Tibial nerve (tissue), 4 donors: ENCODE measurements at regions not wholly inside any gene's neighbourhood (a gene's known extent, or its start where the extent isn't known, plus 50 kb on each side); places are given as distances from the start of the nearest gene placed in this dataset.

Source experiments
- DNase-seq, 2 donors: peaks; one replicate each; pipeline ENCODE4 v3.0.0-alpha.2; 2019; ENCODE audit warnings: low spot score in 2 of 2
- H3K27ac ChIP-seq, 4 donors: fragments of 200-600 bp; sonication (generic) in 3 of 4; one replicate each; pipeline ENCODE4 v1.5.1; 2017 to 2019; ENCODE audit warnings: mild to moderate bottlenecking in 1 of 4
- H3K27me3 ChIP-seq, 2 donors: fragments of 200-600 bp; sonication (generic) in 1 of 2; one replicate each; pipeline versions ENCODE4 v1.5.1 to v1.6.0; 2017 to 2019
- H3K36me3 ChIP-seq, 3 donors: fragments of 200-600 bp; sonication (generic); one replicate each; pipeline ENCODE4 v1.5.1; 2018 to 2019
- H3K4me1 ChIP-seq, 4 donors: fragments of 200-600 bp; sonication (generic) in 3 of 4; one replicate each; pipeline ENCODE4 v1.5.1; 2017 to 2019
- H3K4me3 ChIP-seq, 4 donors: fragments of 200-600 bp; sonication (generic) in 3 of 4; one replicate each; pipeline ENCODE4 v1.5.1; 2017 to 2019; ENCODE audit warnings: mild to moderate bottlenecking in 1 of 4, moderate library complexity in 1 of 4
- H3K9me3 ChIP-seq, 4 donors: fragments of 200-600 bp; sonication (generic) in 3 of 4; one replicate each; pipeline ENCODE4 v1.5.1; 2017 to 2019
- CTCF ChIP-seq, 5 experiments: fragments of 200-600 bp in 3 of 5; fragments of 450-650 bp in 2 of 5; sonication (generic) in 3 of 5; IDR thresholded peaks; one replicate each; pipeline ENCODE4 v1.5.1; 2016 to 2019; ENCODE audit warnings: antibody characterized with exemption in 5 of 5, mild to moderate bottlenecking in 3 of 5, moderate library complexity in 2 of 5
- EP300 ChIP-seq, 2 donors: sonication (generic); formaldehyde crosslinking; IDR thresholded peaks; one replicate each; pipeline ENCODE4 v1.6.1; 2017; ENCODE audit warnings: antibody characterized with exemption in 2 of 2, mild to moderate bottlenecking in 1 of 2
- POLR2A ChIP-seq, 2 donors: fragments of 450-650 bp; IDR thresholded peaks; one replicate each; pipeline ENCODE4 v1.6.1; 2017; ENCODE audit warnings: antibody characterized with exemption in 2 of 2, mild to moderate bottlenecking in 2 of 2, moderate library complexity in 2 of 2
- WGBS, 2 donors: methylation state at CpG; one replicate each; pipeline ENCODE4 v1.1.5; 2018; 5-methylcytosine and 5-hydroxymethylcytosine counted together

GRCh38 chrX:1719270-1719669 lies 104.4 kb downstream of the ASMT start:
- no peaks in the 10 kb centered on the region for H3K4me1 ChIP-seq
- TF ChIP-seq POLR2A (IDR thresholded peaks at IDR 0.05) = no peak
- TF ChIP-seq CTCF (IDR thresholded peaks at IDR 0.05) = no peak
- TF ChIP-seq EP300 (IDR thresholded peaks at IDR 0.05) = no peak
- WGBS, 2 donors = 67 to 75% methylated on average over 2 of the region's 2 CpGs

GRCh38 chrX:1720836-1721235 lies 106.0 kb downstream of the ASMT start:
- DNase-seq = no peak
- no peak overlapping the region for H3K27ac ChIP-seq
- H3K36me3 ChIP-seq = no peaks in the 10 kb centered on the region
- H3K27me3 ChIP-seq = no peaks in the 10 kb centered on the region
- WGBS, 2 donors = 39 to 42% methylated on average over 3 of the region's 3 CpGs
- TF ChIP-seq EP300 (IDR thresholded peaks at IDR 0.05) = no peak
- TF ChIP-seq POLR2A (IDR thresholded peaks at IDR 0.05) = no peak
- TF ChIP-seq CTCF (IDR thresholded peaks at IDR 0.05) = no peak
- no peaks in the 10 kb centered on the region for H3K4me1 ChIP-seq
- no peak overlapping the region for H3K4me3 ChIP-seq
- peaks cover 0 to 17% (median 0%) of the 10 kb centered on the region in 4 donors for H3K9me3 ChIP-seq

More at GRCh38 chrX:1719270-1719669, 104.4 kb downstream of the ASMT start:
- no peaks in the 10 kb centered on the region for H3K36me3 ChIP-seq
- no peaks in the 10 kb centered on the region for H3K27me3 ChIP-seq
- H3K9me3 ChIP-seq = peaks cover 0 to 12% (median 1%) of the 10 kb centered on the region in 4 donors
- no peak overlapping the region for H3K27ac ChIP-seq
- H3K4me3 ChIP-seq = no peak overlapping the region
- DNase-seq = no peak

GRCh38 chrX:1725472-1725871 lies 110.6 kb downstream of the ASMT start:
- 62 to 76% methylated on average over 7 to 8 of the region's 8 CpGs for WGBS, 2 donors
- TF ChIP-seq POLR2A (IDR thresholded peaks at IDR 0.05) = no peak
- no peak for TF ChIP-seq CTCF (IDR thresholded peaks at IDR 0.05)
- no peak for TF ChIP-seq EP300 (IDR thresholded peaks at IDR 0.05)
- H3K4me1 ChIP-seq = no peaks in the 10 kb centered on the region
- H3K27me3 ChIP-seq = no peaks in the 10 kb centered on the region
- H3K27ac ChIP-seq = no peak overlapping the region
- H3K9me3 ChIP-seq = peaks cover 0 to 28% (median 0%) of the 10 kb centered on the region in 4 donors
- no peaks in the 10 kb centered on the region for H3K36me3 ChIP-seq
- no peak overlapping the region for H3K4me3 ChIP-seq
- DNase-seq = no peak

- no peaks in the 10 kb centered on the region for H3K27me3 ChIP-seq
- no peak for DNase-seq
- no peak for TF ChIP-seq EP300 (IDR thresholded peaks at IDR 0.05)
- TF ChIP-seq POLR2A (IDR thresholded peaks at IDR 0.05) = no peak
- no peak for TF ChIP-seq CTCF (IDR thresholded peaks at IDR 0.05)
- H3K4me3 ChIP-seq = no peak overlapping the region
- 56 to 62% methylated on average over 11 of the region's 11 CpGs for WGBS, 2 donors
- no peaks in the 10 kb centered on the region for H3K4me1 ChIP-seq
- peaks cover 0 to 26% (median 0%) of the 10 kb centered on the region in 4 donors for H3K9me3 ChIP-seq
- no peaks in the 10 kb centered on the region for H3K36me3 ChIP-seq
- no peak overlapping the region for H3K27ac ChIP-seq
Measured at GRCh38 chrX:1727531-1728027, 112.7 kb downstream of the ASMT start.

GRCh38 chrX:1734806-1735205 lies 119.9 kb downstream of the ASMT start:
- 55 to 60% methylated on average over 5 of the region's 5 CpGs for WGBS, 2 donors
- no peak for TF ChIP-seq POLR2A (IDR thresholded peaks at IDR 0.05)
- no peak for TF ChIP-seq EP300 (IDR thresholded peaks at IDR 0.05)
- TF ChIP-seq CTCF (IDR thresholded peaks at IDR 0.05) = no peak

More at GRCh38 chrX:1734806-1735205, 119.9 kb downstream of the ASMT start:
- DNase-seq = no peak
- H3K9me3 ChIP-seq = peaks cover 0 to 8% (median 0%) of the 10 kb centered on the region in 4 donors
- H3K27me3 ChIP-seq = no peaks in the 10 kb centered on the region
- H3K36me3 ChIP-seq = no peaks in the 10 kb centered on the region
- H3K4me3 ChIP-seq = no peak overlapping the region
- H3K27ac ChIP-seq = no peak overlapping the region
- no peaks in the 10 kb centered on the region for H3K4me1 ChIP-seq
